ENCODE measurements at regions not wholly inside any gene's neighbourhood (a gene's known extent, or its start where the extent isn't known, plus 50 kb on each side); places are given as distances from the start of the nearest gene placed in this dataset.
"Not testable (repeated sequence)": the region's sequence is repeated elsewhere in the genome, so short reads cannot be mapped to it uniquely, and the experiment has no call there.

- TF ChIP-seq FOXK1 (CRISPR knock-in tag; IDR thresholded peaks at IDR 0.05); MXD4 (CRISPR knock-in tag; IDR thresholded peaks at IDR 0.05; ENCODE audit: borderline replicate concordance); ETV6 (CRISPR knock-in tag; IDR thresholded peaks at IDR 0.05); CTCF (IDR thresholded peaks at IDR 0.05); HMGXB4 (CRISPR knock-in tag; IDR thresholded peaks at IDR 0.05): not testable (repeated sequence)
Measured at GRCh38 chr18:15002765-15003164, 254.8 kb downstream of the ANKRD30B start.

Measured in WTC11 (cell line).